Suprapubic skin (tissue), 4 donors: ENCODE measurements at regions not wholly inside any gene's neighbourhood (a gene's known extent, or its start where the extent isn't known, plus 50 kb on each side); places are given as distances from the start of the nearest gene placed in this dataset.

Experiments
- CTCF ChIP-seq, 2 donors: fragments of 200-600 bp in 1 of 2; fragments of 450-650 bp in 1 of 2; sonication (generic) in 1 of 2; IDR thresholded peaks; one replicate each; pipeline ENCODE4 v1.5.1; 2016 to 2019; ENCODE audit warnings: antibody characterized with exemption in 2 of 2, mild to moderate bottlenecking in 1 of 2, moderate library complexity in 1 of 2
- EP300 ChIP-seq: sonication (generic); formaldehyde crosslinking; IDR thresholded peaks from one replicate; pipeline ENCODE4 v1.6.1; 2017; ENCODE audit warnings: antibody characterized with exemption
- POLR2A ChIP-seq, 2 donors: fragments of 450-650 bp; IDR thresholded peaks; one replicate each; pipeline ENCODE4 v1.6.1; 2017; ENCODE audit warnings: antibody characterized with exemption in 2 of 2, mild to moderate bottlenecking in 2 of 2, moderate library complexity in 2 of 2
- POLR2AphosphoS5 ChIP-seq, 3 donors: sonication (generic); formaldehyde crosslinking; IDR thresholded peaks; one replicate each; pipeline ENCODE4 v1.6.1; 2017; ENCODE audit warnings: antibody characterized with exemption in 3 of 3

GRCh38 chr17:13734880-13735279 is 133.2 kb upstream of the HS3ST3A1 start:
- TF ChIP-seq POLR2A (IDR thresholded peaks at IDR 0.05) (no peak), CTCF (IDR thresholded peaks at IDR 0.05) (no peak), POLR2AphosphoS5 (IDR thresholded peaks at IDR 0.05) (no peak), EP300 (no peak)
